Endothelial cell (in vitro differentiated cells): ENCODE measurements at regions not wholly inside any gene's neighbourhood (a gene's known extent, or its start where the extent isn't known, plus 50 kb on each side); places are given as distances from the start of the nearest gene placed in this dataset.

ENCODE experiments used
- DNase-seq: peaks from one replicate; pipeline ENCODE4 v3.0.0; 2021; ENCODE audit warnings: low spot score
- H3K27ac Mint-ChIP-seq: one replicate; pipeline ENCODE4 v1.8.0; 2021; ENCODE audit warnings: mixed read lengths, inconsistent platforms; ENCODE audit not compliant: unreplicated experiment
- H3K27me3 Mint-ChIP-seq: one replicate; pipeline ENCODE4 v1.8.0; 2021; ENCODE audit warnings: mild to moderate bottlenecking, moderate library complexity, mixed read lengths, inconsistent platforms; ENCODE audit not compliant: unreplicated experiment
- H3K36me3 Mint-ChIP-seq: one replicate; pipeline ENCODE4 v1.8.0; 2021; ENCODE audit warnings: mild to moderate bottlenecking, low read depth, mixed read lengths, inconsistent platforms; ENCODE audit not compliant: unreplicated experiment
- H3K4me1 Mint-ChIP-seq: one replicate; pipeline ENCODE4 v1.8.0; 2021; ENCODE audit warnings: mild to moderate bottlenecking, mixed read lengths, inconsistent platforms; ENCODE audit not compliant: unreplicated experiment
- H3K4me3 Mint-ChIP-seq: one replicate; pipeline ENCODE4 v1.8.0; 2021; ENCODE audit warnings: mild to moderate bottlenecking, mixed read lengths, inconsistent platforms; ENCODE audit not compliant: unreplicated experiment
- H3K9me3 Mint-ChIP-seq: one replicate; pipeline ENCODE4 v1.8.0; 2021; ENCODE audit warnings: mixed read lengths, inconsistent platforms; ENCODE audit not compliant: unreplicated experiment
- TF ChIP-seq, protein P1 (sequence below): fragments of 200-600 bp; sonication (generic); IDR thresholded peaks from one replicate; pipeline ENCODE4 v1.5.0; 2021; ENCODE audit warnings: antibody characterized with exemption; ENCODE audit not compliant: unreplicated experiment

DNA sequence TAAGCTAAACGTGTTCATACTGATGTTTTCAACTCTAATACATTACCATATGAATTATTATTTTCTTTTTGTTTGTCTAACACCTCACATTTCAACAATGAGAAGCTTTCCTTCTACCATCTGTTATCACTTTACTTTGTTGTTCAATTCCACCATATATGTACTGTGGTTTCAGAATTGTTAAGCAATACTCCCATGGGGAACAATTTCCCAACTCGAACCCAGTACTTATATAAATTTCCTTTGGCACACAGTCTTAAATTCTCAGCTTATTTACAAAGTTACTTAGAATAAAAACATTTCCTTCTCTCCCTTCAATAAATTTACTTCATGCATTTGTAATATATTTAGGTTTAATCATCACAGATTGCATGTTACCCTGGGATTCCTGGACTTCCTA is 1764.4 kb downstream of the OTOL1 start:
- Mint-ChIP-seq H3K9me3 (no peaks in the 10 kb centered on the region), H3K27me3 (no peaks in the 10 kb centered on the region), H3K36me3 (no peaks in the 10 kb centered on the region), H3K27ac (no peak overlapping the region), H3K4me1 (no peaks in the 10 kb centered on the region), H3K4me3 (no peak overlapping the region)
- no peak for DNase-seq
- TF ChIP-seq, protein P1, sequence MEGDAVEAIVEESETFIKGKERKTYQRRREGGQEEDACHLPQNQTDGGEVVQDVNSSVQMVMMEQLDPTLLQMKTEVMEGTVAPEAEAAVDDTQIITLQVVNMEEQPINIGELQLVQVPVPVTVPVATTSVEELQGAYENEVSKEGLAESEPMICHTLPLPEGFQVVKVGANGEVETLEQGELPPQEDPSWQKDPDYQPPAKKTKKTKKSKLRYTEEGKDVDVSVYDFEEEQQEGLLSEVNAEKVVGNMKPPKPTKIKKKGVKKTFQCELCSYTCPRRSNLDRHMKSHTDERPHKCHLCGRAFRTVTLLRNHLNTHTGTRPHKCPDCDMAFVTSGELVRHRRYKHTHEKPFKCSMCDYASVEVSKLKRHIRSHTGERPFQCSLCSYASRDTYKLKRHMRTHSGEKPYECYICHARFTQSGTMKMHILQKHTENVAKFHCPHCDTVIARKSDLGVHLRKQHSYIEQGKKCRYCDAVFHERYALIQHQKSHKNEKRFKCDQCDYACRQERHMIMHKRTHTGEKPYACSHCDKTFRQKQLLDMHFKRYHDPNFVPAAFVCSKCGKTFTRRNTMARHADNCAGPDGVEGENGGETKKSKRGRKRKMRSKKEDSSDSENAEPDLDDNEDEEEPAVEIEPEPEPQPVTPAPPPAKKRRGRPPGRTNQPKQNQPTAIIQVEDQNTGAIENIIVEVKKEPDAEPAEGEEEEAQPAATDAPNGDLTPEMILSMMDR: no peak

DNA sequence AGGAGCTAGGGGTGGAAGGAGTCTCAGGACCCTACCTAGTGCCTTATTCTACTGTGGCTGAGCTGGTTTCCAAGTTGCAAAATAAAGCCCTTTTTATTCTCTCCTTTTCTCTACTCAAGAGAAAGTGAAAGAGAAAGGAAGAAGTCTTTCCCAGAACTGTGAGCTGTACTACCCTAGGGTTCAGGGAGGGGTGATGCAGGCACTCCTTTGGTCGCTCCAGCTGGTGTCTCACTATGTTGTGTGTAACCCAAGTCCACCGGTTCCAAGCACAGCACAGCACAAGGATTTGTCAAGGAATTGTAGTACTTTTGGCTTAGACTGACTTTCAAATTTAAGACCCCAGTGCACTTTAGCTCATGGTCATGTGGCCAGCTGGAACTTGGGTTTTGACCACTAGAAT is 1721.7 kb downstream of the OTOL1 start:
- H3K27ac Mint-ChIP-seq: no peak overlapping the region
- no peaks in the 10 kb centered on the region for H3K36me3 Mint-ChIP-seq
- H3K27me3 Mint-ChIP-seq: no peaks in the 10 kb centered on the region
- H3K9me3 Mint-ChIP-seq: no peaks in the 10 kb centered on the region
- TF ChIP-seq, protein P1: no peak
- DNase-seq: no peak
- no peak overlapping the region for H3K4me3 Mint-ChIP-seq
- no peaks in the 10 kb centered on the region for H3K4me1 Mint-ChIP-seq

DNA sequence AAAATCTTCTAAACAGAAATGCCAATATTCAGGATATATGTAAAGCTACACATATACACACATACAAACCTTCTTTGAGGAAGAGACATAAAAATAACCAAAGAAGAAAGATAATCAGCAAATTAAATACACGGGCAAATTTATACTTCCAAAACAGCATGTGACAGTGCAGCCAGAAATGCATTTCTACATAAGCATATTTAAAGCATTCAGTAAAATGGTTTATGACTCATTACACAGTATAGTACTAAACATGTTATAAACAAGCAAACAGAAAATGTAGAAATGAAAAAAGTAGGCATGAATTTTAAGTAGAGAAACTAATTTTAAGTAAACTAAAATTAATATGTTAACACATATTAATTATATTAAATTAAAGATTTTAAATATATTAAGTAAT is 1717.2 kb downstream of the OTOL1 start:
- no peaks in the 10 kb centered on the region for H3K27me3 Mint-ChIP-seq
- TF ChIP-seq, protein P1: no peak
- no peaks in the 10 kb centered on the region for H3K9me3 Mint-ChIP-seq
- DNase-seq: no peak
- no peaks in the 10 kb centered on the region for H3K36me3 Mint-ChIP-seq
- H3K4me3 Mint-ChIP-seq: no peak overlapping the region
- H3K27ac Mint-ChIP-seq: no peak overlapping the region
- H3K4me1 Mint-ChIP-seq: no peaks in the 10 kb centered on the region

DNA sequence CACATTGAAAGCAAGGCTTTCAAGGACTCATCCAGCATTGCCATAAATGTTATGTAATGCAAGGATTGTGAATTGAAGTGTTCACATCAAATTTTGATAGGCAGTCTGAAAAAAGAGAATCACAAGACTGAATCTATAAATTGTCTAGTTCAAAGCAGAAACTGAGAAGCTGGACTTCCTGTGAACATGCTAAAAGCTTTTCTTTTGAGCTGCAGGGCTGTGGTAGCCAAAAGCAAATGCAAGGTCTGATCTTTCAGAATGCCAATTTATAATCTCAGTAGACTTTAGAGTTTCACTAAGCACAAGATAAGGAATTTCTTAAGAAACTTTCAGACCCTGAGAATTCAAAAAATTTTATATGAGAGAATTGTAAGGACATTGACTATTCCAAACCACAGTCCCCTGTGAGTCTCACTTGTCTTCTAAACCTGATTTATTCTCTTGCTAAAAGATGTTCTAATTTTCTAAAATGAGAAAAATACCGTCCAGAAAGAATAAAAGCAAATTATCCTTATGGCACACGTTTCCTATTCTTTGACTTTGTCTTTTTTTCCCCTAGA is 1700.3 kb downstream of the OTOL1 start:
- DNase-seq: no peak
- Mint-ChIP-seq H3K36me3 (no peaks in the 10 kb centered on the region), H3K27me3 (no peaks in the 10 kb centered on the region), H3K9me3 (no peaks in the 10 kb centered on the region), H3K4me1 (no peaks in the 10 kb centered on the region), H3K27ac (no peak overlapping the region), H3K4me3 (no peak overlapping the region)
- TF ChIP-seq, protein P1: no peak

DNA sequence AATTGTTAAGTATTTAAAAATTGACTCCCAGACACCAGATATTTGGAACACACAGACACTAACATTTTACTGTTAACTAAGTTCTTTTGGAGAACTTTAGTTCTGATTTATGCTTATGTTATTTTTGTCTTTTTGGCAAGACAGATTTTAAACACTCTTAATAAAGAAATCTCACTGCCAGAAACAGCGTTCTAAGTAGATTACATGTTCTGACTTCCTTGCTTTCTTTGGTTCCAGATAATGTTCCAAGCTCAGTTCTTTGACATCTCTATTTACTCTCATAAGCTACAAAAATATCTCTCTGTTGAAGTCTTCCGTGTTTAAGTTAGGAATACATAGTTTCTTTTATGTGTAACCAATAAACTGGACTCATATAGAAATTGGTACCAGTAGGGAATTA is 1699.6 kb downstream of the OTOL1 start:
- no peak for DNase-seq
- Mint-ChIP-seq H3K4me3 (no peak overlapping the region), H3K27me3 (no peaks in the 10 kb centered on the region), H3K4me1 (no peaks in the 10 kb centered on the region), H3K36me3 (no peaks in the 10 kb centered on the region), H3K27ac (no peak overlapping the region), H3K9me3 (no peaks in the 10 kb centered on the region)
- TF ChIP-seq, protein P1: no peak
